ENCODE measurements at regions not wholly inside any gene's neighbourhood (a gene's known extent, or its start where the extent isn't known, plus 50 kb on each side); places are given as distances from the start of the nearest gene placed in this dataset.

GRCh38 chr13:88223958-88224357, 552.8 kb downstream of the SLITRK5 start:
- TF ChIP-seq ESRRA (IDR thresholded peaks at IDR 0.05; ENCODE audit: borderline replicate concordance, low read length) (no peak), POLR2A (IDR thresholded peaks at IDR 0.05; ENCODE audit: low read length) (no peak), NPAS2 (CRISPR knock-in tag; IDR thresholded peaks at IDR 0.05; ENCODE audit: borderline replicate concordance) (no peak), HDAC2 (IDR thresholded peaks at IDR 0.05) (no peak), RNF2 (IDR thresholded peaks at IDR 0.05; ENCODE audit: borderline replicate concordance, low read depth) (no peak), SMC3 (IDR thresholded peaks at IDR 0.05) (no peak), JUN (IDR thresholded peaks at IDR 0.05) (no peak), MAZ (IDR thresholded peaks at IDR 0.05; ENCODE audit: borderline replicate concordance, low read depth, low read length) (no peak), CEBPB (IDR thresholded peaks at IDR 0.05) (no peak), ZFP36 (IDR thresholded peaks at IDR 0.05; ENCODE audit: borderline replicate concordance, partially characterized antibody) (no peak)
- TF ChIP-seq, protein P1, sequence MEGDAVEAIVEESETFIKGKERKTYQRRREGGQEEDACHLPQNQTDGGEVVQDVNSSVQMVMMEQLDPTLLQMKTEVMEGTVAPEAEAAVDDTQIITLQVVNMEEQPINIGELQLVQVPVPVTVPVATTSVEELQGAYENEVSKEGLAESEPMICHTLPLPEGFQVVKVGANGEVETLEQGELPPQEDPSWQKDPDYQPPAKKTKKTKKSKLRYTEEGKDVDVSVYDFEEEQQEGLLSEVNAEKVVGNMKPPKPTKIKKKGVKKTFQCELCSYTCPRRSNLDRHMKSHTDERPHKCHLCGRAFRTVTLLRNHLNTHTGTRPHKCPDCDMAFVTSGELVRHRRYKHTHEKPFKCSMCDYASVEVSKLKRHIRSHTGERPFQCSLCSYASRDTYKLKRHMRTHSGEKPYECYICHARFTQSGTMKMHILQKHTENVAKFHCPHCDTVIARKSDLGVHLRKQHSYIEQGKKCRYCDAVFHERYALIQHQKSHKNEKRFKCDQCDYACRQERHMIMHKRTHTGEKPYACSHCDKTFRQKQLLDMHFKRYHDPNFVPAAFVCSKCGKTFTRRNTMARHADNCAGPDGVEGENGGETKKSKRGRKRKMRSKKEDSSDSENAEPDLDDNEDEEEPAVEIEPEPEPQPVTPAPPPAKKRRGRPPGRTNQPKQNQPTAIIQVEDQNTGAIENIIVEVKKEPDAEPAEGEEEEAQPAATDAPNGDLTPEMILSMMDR (IDR thresholded peaks at IDR 0.05), result no peak
